ENCODE measurements at regions not wholly inside any gene's neighbourhood (a gene's known extent, or its start where the extent isn't known, plus 50 kb on each side); places are given as distances from the start of the nearest gene placed in this dataset.
A peak's percentile ranks its signal among the peaks of the same experiment; 100 is the strongest.

DNA sequence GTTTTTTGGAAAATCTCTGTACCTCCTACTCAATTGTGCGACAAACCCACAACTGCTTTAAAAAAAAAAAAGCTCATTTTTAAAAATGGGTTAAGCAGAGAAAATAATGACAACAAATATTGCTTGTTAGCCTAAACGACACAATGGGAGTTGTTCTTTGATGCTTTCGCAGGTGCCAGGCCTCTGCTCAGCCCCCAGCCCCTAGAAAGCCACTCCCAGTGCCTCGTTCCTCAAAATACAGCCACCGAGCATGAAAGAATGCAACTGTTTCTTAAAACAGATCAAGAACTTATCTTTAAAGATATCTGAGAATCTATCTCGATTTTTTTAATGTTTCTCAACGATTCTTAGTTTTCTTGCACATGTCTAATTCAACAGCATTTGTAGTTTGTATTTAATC, 85.2 kb upstream of the PFKP start:
- Mint-ChIP-seq H3K36me3 (ENCODE audit: unreplicated experiment) (no peaks in the 10 kb centered on the region), H3K4me1 (ENCODE audit: unreplicated experiment) (peaks cover 57% of the 10 kb centered on the region), H3K4me3 (ENCODE audit: unreplicated experiment) (no peak overlapping the region), H3K27ac (ENCODE audit: unreplicated experiment) (peak overlapping the region; percentile 92), H3K9me3 (ENCODE audit: unreplicated experiment) (no peaks in the 10 kb centered on the region), H3K27me3 (ENCODE audit: unreplicated experiment) (no peaks in the 10 kb centered on the region)
- DNase-seq (ENCODE audit: extremely low spot score, unreplicated experiment): peak; percentile 15
- no peak for TF ChIP-seq CTCF (IDR thresholded peaks at IDR 0.05)

DNA sequence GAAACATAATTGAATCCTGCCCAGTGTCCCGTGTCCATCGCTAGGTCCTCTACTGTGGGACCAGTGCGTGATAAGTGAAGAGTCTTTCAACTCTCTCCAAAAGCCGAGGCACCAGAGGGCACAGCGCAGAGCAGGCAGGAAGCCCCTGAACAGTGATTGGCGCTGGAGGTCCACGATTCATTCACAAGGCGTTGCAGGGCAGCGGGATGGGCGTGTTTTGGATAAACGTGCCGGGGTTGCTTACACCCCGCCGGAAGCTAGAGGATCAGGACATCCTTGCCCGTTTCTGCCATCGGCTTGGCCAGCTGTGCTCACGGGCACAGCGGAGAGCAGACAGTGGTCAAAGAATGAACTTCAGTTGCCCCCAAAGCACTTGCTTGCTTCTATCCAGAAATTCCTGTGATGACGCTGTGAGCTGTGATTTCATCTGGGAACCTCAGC, 86.0 kb upstream of the PFKP start:
- Mint-ChIP-seq H3K36me3 (ENCODE audit: unreplicated experiment) (no peaks in the 10 kb centered on the region), H3K9me3 (ENCODE audit: unreplicated experiment) (no peaks in the 10 kb centered on the region), H3K4me3 (ENCODE audit: unreplicated experiment) (peak overlapping the region; percentile 21), H3K27ac (ENCODE audit: unreplicated experiment) (peak overlapping the region; percentile 92), H3K4me1 (ENCODE audit: unreplicated experiment) (peaks cover 52% of the 10 kb centered on the region), H3K27me3 (ENCODE audit: unreplicated experiment) (no peaks in the 10 kb centered on the region)
- peak; percentile 80 for DNase-seq (ENCODE audit: extremely low spot score, unreplicated experiment)
- no peak for TF ChIP-seq CTCF (IDR thresholded peaks at IDR 0.05)

- no peak for TF ChIP-seq CTCF (IDR thresholded peaks at IDR 0.05)
- Mint-ChIP-seq H3K27me3 (ENCODE audit: unreplicated experiment) (no peaks in the 10 kb centered on the region), H3K9me3 (ENCODE audit: unreplicated experiment) (no peaks in the 10 kb centered on the region), H3K27ac (ENCODE audit: unreplicated experiment) (peak overlapping the region; percentile 92), H3K4me3 (ENCODE audit: unreplicated experiment) (peak overlapping the region; percentile 21), H3K4me1 (ENCODE audit: unreplicated experiment) (peaks cover 47% of the 10 kb centered on the region), H3K36me3 (ENCODE audit: unreplicated experiment) (no peaks in the 10 kb centered on the region)
- DNase-seq (ENCODE audit: extremely low spot score, unreplicated experiment): no peak
Measured at GRCh38 chr10:2980791-2981360, 86.5 kb upstream of the PFKP start.

DNA sequence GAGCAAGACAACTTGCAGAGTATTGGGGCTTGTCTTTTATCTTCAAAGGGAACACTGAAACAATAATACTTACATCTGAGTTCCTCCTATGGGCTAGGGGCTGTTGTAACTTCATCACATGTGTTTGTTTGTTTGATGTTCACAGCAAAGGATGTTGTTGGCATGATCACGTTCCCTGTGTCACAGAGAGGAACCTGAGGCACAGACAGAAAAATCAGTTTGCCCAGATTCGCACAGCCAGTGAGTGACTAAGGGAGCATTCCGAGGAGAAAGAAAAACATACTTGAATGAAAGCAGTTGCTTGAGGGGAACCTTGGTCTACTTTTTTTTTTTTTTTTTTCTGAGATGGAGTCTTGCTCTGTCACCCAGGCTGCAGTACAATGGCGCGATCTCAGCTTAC, 87.2 kb upstream of the PFKP start:
- Mint-ChIP-seq H3K36me3 (ENCODE audit: unreplicated experiment) (no peaks in the 10 kb centered on the region), H3K9me3 (ENCODE audit: unreplicated experiment) (no peaks in the 10 kb centered on the region), H3K27me3 (ENCODE audit: unreplicated experiment) (no peaks in the 10 kb centered on the region), H3K4me3 (ENCODE audit: unreplicated experiment) (no peak overlapping the region), H3K4me1 (ENCODE audit: unreplicated experiment) (peaks cover 44% of the 10 kb centered on the region), H3K27ac (ENCODE audit: unreplicated experiment) (peak overlapping the region; percentile 92)
- DNase-seq (ENCODE audit: extremely low spot score, unreplicated experiment): no peak
- TF ChIP-seq CTCF (IDR thresholded peaks at IDR 0.05): no peak

DNA sequence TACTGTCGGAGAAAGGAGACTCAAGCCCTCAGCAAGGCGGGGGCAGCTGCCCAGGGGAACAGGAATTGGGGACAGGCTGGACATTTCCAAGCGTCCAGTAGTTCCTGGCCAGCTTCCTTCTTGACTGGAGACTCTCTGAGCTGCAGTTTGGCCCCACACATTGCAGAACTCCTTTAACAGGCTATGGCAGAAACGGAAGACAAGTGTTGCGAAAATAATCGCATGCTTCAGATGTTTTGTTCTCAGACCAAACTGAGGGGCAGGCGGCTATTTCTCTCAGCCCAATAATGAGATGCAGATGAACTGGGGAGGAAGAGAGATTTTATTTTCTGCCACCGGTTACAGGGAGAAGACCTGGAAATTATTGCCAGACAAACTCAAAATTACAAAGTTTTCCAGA, 88.0 kb upstream of the PFKP start:
- DNase-seq (ENCODE audit: extremely low spot score, unreplicated experiment): peak; percentile 42

More for the DNA sequence above, 88.0 kb upstream of the PFKP start:
- Mint-ChIP-seq H3K36me3 (ENCODE audit: unreplicated experiment) (no peaks in the 10 kb centered on the region), H3K4me1 (ENCODE audit: unreplicated experiment) (peaks cover 44% of the 10 kb centered on the region), H3K9me3 (ENCODE audit: unreplicated experiment) (no peaks in the 10 kb centered on the region), H3K27ac (ENCODE audit: unreplicated experiment) (peak overlapping the region; percentile 92), H3K27me3 (ENCODE audit: unreplicated experiment) (no peaks in the 10 kb centered on the region), H3K4me3 (ENCODE audit: unreplicated experiment) (no peak overlapping the region)
- no peak for TF ChIP-seq CTCF (IDR thresholded peaks at IDR 0.05)
